NOMO-1 (cell line): ENCODE measurements at regions not wholly inside any gene's neighbourhood (a gene's known extent, or its start where the extent isn't known, plus 50 kb on each side); places are given as distances from the start of the nearest gene placed in this dataset.
"Not testable (repeated sequence)": the region's sequence is repeated elsewhere in the genome, so short reads cannot be mapped to it uniquely, and the experiment has no call there.

Source experiments
- DNase-seq, 2 experiments: peaks; one replicate each; lab custom pipeline; 2025; ENCODE audit not compliant: unreplicated experiment in 2 of 2; lab: John Stamatoyannopoulos, UW

GRCh38 chr9:1535599-1535998 is 479.5 kb upstream of the SMARCA2 start:
- no peak for DNase-seq

GRCh38 chr9:1536522-1537170 is 478.5 kb upstream of the SMARCA2 start:
- DNase-seq = no peak

GRCh38 chr9:1538301-1538700 is 476.8 kb upstream of the SMARCA2 start:
- no peak for DNase-seq

- DNase-seq = no peak
These were observed 475.9 kb upstream of the SMARCA2 start for GRCh38 chr9:1539216-1539615.

- no peak for DNase-seq
These were observed 464.5 kb upstream of the SMARCA2 start for GRCh38 chr9:1550636-1551035.

- DNase-seq = no peak
These were observed 460.8 kb upstream of the SMARCA2 start for GRCh38 chr9:1554081-1555035.

- not testable (repeated sequence) for DNase-seq
These were observed 456.5 kb upstream of the SMARCA2 start for GRCh38 chr9:1558666-1559065.

- DNase-seq = no peak
These were observed 439.2 kb upstream of the SMARCA2 start for GRCh38 chr9:1575939-1576338.

- no peak for DNase-seq
These were observed 434.9 kb upstream of the SMARCA2 start for GRCh38 chr9:1580215-1580614.

GRCh38 chr9:1581926-1582325 is 433.2 kb upstream of the SMARCA2 start:
- DNase-seq = no peak

- DNase-seq = no peak
These were observed 423.8 kb upstream of the SMARCA2 start for GRCh38 chr9:1591310-1591709.

GRCh38 chr9:1598270-1598669 is 416.9 kb upstream of the SMARCA2 start:
- DNase-seq = no peak

- DNase-seq = no peak
These were observed 415.2 kb upstream of the SMARCA2 start for GRCh38 chr9:1599961-1600360.

- no peak for DNase-seq
These were observed 410.1 kb upstream of the SMARCA2 start for GRCh38 chr9:1604942-1605560.

- no peak for DNase-seq
These were observed 408.9 kb upstream of the SMARCA2 start for GRCh38 chr9:1606253-1606652.

- no peak for DNase-seq
These were observed 402.3 kb upstream of the SMARCA2 start for GRCh38 chr9:1612886-1613285.

- DNase-seq = no peak
These were observed 397.7 kb upstream of the SMARCA2 start for GRCh38 chr9:1617419-1617818.

GRCh38 chr9:1619915-1620710 is 395.0 kb upstream of the SMARCA2 start:
- no peak for DNase-seq

- no peak for DNase-seq
These were observed 377.7 kb upstream of the SMARCA2 start for GRCh38 chr9:1637401-1637800.

GRCh38 chr9:1639166-1639565 is 376.0 kb upstream of the SMARCA2 start:
- DNase-seq = no peak

- no peak for DNase-seq
These were observed 367.4 kb upstream of the SMARCA2 start for GRCh38 chr9:1647776-1648175.
